OCI-LY3 (cell line): ENCODE measurements at regions not wholly inside any gene's neighbourhood (a gene's known extent, or its start where the extent isn't known, plus 50 kb on each side); places are given as distances from the start of the nearest gene placed in this dataset.

Experiments used
- EZH2phosphoT487 ChIP-seq: fragments of 200-600 bp; shearing (Covaris generic); IDR thresholded peaks from 2 replicates; pipeline ENCODE4 v1.6.1; 2018; ENCODE audit warnings: antibody characterized with exemption, mixed run types, low read depth
- TF ChIP-seq, protein P1 (sequence below): fragments of 200-600, 300-600 bp; sonication (generic); IDR thresholded peaks from 2 replicates; pipeline ENCODE4 v1.5.1; 2014; ENCODE audit warnings: antibody characterized with exemption, low read length, low read depth

DNA sequence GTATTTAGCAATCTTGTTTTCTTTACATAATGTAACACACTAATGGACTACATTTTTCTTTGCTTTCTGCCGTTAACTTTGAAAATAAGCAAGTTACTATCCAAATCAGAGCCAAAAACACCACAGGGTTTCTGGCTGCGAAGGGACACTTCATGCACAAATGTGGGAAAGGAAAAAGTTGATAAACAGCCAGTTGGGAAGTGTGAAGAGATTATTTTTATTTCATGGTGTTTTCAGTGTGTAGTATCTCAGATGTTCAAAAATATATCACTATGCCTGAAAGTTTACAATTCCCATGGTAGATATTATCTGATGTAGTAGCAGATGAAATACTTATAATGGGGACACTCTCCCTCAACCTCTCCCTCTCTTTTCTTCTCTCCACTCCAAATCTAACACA lies 135.3 kb downstream of the CETN3 start:
- TF ChIP-seq, protein P1, sequence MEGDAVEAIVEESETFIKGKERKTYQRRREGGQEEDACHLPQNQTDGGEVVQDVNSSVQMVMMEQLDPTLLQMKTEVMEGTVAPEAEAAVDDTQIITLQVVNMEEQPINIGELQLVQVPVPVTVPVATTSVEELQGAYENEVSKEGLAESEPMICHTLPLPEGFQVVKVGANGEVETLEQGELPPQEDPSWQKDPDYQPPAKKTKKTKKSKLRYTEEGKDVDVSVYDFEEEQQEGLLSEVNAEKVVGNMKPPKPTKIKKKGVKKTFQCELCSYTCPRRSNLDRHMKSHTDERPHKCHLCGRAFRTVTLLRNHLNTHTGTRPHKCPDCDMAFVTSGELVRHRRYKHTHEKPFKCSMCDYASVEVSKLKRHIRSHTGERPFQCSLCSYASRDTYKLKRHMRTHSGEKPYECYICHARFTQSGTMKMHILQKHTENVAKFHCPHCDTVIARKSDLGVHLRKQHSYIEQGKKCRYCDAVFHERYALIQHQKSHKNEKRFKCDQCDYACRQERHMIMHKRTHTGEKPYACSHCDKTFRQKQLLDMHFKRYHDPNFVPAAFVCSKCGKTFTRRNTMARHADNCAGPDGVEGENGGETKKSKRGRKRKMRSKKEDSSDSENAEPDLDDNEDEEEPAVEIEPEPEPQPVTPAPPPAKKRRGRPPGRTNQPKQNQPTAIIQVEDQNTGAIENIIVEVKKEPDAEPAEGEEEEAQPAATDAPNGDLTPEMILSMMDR = no peak
- TF ChIP-seq EZH2phosphoT487 = no peak
